Activated CD4-positive, alpha-beta T cell treated with anti-CD3 and anti-CD28 coated beads, Interleukin-2, amount 50 U/mL, for 1 hour (primary cell): ENCODE measurements at regions not wholly inside any gene's neighbourhood (a gene's known extent, or its start where the extent isn't known, plus 50 kb on each side); places are given as distances from the start of the nearest gene placed in this dataset.

Source experiments
- DNase-seq: peaks from one replicate; pipeline ENCODE4 v3.0.0-alpha.2; 2020

DNA sequence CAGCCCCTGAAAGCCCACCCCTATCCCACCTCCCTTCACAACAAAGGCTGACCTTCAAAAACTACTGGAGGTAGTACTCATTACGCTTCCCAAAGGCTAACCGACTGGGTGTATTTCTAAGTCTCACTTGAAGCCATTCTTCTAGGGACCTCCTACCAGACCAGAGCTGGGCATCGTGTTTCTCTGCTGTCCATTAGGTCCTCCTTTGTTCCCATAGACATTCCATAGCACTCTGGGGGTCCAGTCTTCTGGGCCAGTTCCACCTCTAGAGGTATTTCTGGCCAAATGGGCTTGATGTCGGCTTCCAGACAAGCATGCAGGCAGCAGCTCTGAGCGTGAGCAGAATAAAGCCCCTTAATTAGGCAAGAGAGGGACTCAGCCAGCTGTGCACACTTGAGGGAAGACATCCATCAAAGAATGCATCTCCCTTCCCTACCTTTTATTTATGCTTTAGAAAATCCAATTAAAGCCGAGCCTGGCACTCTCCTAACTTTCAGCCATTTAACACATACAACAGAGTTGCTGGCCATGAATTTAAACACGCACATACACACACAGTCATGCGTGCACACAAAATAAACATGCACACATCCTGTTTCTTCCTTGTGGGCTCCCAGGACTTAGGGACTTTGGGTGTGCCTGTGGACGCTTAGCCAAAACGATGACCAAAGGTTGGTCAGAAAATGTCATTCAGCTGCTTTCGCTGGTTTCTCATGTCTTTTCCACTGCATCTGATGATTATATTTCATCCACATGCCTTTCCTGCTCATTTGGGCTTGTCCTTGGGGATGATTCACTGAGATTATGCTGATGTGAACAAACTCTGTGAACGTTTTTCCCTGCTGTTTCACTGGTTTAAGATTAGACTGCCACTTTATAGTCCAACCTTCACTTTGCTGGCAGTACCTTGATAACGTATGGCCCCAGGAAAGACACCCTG is 362.0 kb upstream of the NFE2L3 start:
- DNase-seq, result no peak

DNA sequence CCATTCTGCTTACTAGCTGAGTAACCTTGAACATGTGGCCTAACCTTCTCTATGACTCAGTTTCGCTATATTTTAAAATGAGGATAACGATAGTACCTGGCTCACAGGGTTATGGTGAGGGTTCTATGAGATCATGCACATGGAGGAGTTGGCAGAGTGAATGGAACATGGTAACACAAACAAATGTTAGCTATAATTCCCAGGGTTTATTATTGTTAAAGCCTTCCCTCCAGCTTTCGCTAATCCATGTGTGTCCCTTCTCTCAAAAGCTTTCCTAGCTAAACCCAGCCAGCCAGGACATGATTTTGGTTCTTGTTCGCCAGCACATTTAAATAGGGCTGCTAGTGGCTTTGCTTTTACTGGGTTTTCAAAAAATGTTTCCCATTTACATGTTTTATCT is 361.0 kb upstream of the NFE2L3 start:
- no peak for DNase-seq

DNA sequence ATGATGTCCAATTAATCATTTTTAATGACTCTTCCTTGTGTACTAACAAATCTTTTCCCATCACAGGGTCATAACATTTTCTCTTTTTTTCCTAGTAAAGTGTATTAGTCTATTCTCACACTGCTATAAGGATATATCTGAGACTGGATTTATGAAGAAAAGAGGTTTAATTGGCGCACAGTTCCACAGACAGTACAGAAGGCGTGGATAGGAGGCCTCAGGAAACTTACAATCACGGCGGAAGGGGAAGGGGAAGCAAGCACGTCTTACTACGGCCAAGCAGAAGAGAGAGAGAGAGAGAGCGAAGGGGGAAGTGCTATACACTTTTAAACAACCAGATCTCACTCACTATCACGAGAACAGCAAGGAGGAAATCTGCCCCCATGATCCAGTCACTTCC is 359.4 kb upstream of the NFE2L3 start:
- DNase-seq, result no peak

DNA sequence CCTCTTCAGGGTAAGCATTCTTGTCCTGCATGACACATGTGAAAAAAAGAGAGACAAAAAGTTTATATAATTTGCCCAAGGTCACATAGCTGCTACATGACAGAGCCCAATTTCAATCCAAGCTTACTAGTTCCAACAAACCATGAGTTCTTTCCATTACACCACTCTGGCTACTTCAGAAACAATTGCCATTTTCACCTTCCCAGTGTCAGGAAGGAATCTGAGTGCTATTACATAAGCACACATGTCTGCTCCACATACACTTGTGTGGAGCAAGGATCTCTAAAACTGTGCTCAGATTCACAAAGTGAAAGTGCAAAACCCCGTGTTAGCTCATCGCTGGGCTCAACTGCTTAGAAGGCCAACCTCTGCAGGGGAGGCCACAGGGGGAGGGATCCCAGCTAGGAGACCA is 356.2 kb upstream of the NFE2L3 start:
- no peak for DNase-seq

DNA sequence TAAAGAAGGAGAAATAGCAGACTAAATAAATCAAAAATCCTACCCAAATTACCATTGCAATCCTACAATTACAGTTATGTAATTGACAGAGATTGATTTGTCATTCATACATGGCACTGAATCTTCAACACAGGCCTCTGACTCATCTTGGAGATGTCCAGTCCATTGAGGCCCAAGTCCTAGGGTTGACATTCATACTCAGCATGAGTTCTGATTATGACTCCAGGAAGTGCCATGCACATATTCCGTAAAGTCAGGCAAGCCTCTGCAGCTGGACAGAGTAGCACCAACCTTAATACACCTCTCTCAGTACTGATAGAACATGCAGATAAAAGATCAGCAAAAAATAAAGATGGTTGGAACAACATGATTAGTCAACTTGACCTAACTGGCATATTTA is 353.7 kb upstream of the NFE2L3 start:
- no peak for DNase-seq

DNA sequence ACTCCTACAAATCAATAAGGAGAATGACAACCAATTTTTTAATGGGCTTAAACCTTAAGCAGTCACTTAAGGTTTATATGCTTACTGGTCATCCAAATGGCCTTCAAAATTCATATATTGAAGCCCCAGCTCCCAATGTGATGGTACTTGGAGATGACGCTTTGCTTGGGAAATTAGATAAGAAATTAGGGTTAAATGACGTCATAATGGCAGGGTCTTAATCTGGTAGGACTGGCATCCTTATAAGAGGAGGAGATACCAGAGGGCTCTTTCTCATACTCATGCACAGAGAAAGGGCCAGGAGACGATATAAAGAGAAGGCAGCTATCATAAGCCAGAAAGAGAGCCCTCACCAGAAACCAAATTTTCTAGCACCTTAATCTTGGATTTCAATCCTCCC is 350.8 kb upstream of the NFE2L3 start:
- no peak for DNase-seq

DNA sequence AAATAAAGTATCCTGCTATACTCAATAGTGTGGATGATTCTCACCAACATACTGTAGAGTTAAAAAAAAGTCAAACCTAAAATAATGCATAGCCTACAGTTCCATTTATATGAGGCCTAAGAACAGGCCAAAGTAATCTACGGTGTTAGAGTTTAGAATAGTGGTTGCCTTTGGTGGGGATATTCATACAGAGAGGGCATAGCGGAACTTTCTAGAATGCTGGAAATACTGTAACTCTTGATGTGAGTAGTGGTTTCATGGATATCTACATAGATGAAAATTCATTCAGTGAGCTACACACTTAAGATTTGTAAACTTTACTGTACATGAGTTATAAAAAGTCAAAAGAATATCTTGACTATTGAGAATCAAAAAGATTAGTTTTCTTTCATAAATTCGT is 349.9 kb upstream of the NFE2L3 start:
- no peak for DNase-seq

DNA sequence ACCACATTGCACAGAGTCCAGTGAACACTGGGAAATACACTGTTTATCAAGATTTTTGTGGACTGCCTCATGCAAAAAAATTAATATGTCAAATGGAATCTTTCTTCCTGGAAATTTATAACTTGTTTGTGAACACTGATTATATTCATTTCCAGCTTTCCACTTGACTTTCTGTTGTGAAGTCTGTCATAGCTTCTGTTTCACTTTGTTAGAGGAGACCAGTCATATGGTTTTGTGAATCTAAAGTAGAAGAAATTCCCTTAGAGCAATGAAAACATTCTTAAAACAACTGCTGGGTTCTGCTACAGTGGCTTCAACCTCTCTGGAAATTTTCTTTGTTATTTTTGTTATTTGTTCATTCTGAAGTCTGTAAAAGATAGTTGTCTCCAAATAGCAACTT is 349.5 kb upstream of the NFE2L3 start:
- no peak for DNase-seq

DNA sequence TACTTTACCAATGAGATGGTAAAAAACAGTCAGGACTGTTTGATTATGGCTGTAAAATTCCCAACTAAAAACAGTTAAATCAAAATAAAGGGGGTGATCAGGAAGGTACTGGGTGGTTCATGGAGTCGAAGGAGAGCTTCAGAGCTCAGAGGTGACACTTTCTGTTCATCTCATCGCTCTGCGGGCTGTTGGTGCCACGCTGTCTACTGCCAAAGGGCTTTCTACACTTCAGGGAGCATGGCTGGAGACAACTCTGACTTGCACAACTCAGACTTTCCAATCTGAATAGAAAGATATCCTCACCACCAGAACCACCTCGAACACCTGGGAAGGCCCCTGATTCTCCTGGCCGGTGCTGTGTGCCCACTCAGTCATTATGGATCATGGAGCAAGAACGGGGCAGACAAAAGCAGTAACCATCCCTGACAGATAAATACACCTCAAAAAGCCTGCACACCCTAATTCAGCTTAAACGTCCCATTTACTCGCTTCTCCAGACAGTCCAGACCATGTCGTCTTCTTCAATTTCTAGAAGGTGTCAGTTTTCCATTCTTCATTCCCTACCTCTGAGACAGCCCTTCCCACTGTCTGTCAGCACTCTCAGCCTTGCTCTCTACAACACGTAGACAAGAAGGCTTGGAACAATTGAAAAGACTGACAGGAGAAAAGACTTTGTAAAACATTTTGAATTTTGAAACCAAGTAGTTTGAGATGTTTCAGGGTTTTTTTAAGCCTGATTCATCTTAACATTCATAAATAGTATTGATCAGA is 348.7 kb upstream of the NFE2L3 start:
- no peak for DNase-seq

DNA sequence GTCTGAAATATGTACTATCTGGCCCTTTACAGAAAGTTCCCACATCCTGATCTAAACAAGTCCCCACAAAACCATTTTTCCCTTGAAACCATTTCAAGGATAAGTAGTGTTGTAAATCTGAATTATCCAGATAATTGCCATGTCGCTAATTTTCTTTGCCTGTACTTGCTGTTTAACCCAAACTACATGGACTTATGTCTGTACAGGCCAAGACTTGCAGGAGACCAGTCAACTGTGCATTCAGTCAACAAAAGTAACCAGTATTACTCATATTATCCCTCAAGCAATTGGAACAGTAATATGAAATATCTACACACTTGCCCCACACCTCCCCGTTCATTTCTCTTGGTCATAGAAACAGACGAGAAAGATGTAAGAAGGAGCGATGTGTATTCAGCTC is 347.8 kb upstream of the NFE2L3 start:
- no peak for DNase-seq

DNA sequence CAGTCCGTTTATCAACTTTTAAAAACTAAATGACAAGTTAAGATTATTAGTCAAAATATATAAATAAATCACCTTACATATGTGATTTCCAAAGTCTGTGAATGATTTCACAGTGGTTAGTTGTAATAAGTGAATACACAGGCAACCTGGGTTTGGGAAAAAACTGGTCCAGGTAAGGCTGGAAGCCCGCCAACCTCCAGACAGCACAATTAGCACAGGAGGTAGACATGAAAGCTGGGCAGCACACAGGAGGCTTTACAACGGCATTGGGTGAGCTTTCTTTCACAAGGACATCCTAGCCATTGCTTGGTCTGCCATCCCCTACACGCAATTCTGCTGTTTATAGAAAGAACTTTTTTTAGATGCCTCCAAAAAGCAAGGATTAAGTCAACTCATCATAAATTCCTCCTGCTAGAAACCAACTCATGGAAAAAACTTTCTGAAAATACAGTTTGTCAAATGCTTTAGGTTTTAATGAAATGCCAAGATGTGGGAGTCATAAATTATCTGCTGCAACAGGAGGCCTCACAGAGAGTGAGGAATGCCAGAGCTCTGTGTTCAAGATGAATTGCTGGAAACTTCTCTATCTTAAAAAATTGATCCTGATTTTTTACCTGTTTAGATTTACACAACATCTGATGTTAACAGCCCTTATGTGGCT is 346.8 kb upstream of the NFE2L3 start:
- DNase-seq, result no peak

DNA sequence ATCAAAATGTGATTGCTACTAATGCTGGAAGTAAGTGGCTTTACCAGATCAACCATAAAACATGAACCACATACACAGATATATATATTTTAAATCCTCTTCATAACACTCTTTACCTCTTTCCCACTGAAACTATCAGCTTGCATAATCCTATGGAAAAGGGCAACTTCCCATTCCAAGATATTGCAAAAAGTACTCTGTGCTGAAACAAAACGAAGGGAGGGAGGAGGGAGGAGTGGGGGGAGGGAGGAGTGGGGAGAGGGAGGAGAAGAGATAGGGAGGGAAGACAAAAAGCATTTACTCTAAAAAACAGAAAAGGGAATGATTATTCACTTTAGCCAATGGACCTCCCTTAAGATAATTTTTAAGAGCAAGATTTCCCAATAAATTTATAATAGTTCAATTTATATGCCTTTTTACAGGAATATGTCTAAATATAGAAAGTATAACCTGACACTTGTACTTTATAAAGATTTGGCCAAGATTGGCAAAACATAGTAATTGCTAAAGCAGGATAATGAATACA is 344.8 kb upstream of the NFE2L3 start:
- no peak for DNase-seq

DNA sequence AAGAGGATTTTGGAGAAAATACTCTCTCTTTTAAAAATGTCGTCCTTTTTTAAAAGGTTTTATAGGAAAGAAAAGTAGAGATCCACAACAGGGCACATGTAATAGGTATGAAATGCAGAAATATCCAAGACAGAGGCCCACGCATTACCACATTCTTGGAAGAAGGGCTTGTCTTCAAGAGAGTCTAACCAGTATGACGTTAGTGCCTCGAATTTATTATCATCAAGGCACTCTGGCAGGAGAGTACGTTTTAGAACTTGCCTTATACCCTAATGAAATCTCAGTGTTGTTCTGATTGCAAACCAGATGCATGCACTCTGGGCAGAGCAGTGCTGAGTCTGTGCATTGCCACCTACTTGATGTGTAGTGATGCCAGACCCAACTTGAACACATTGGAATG is 342.6 kb upstream of the NFE2L3 start:
- no peak for DNase-seq

DNA sequence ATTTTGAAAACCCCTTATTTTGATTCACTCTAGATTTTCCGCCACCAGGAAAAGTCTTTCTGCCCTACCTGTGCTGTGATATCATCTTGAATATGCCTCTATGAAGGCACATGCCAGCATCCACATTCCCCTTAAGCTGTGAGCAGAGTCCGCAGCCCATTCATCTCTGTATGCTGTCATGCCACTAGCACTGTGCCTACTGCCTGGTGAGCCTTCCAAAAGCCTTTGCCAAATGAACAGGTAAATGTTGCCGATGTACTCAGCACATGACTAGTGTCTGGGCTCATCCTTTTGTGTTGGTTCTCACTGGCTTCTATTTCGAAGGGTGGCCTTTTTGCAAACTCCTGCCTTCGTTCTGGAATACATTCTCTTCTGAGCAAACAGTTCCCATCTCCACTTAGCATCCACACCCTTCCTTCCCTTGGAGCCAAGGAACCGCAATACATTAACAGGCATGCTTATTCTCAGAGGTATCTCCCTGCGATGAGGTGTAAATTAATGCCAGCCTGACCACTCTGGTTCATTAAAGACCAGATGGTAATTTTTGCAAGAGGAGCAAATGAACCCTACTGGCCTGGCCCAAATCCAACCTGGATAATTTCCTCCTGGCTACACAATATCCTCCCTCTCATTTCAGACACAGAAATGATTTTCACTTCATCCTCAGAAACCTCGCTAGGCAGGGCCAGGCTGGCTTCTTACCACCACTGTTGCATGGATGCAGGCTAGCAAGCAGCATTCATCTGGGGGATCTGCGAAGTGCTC is 339.7 kb upstream of the NFE2L3 start:
- DNase-seq, result no peak

DNA sequence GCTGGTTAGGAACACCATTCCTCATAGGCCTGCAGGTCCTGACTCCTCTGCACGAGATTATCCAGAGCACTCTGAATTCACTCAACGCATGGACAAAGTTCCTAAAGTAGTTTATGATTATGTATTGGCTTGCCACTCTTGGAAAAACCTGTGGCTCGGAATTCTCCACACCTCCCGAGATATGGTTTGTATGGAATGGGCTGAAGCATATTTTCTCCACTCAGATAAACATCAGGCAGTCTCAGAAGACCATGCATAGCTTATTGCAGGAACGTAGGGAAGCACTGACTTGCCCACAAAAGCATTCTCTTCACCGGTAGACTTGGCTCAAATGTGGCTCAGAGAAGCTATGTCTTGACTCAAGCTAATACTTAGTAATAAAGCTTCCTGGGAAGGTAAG is 338.6 kb upstream of the NFE2L3 start:
- no peak for DNase-seq

DNA sequence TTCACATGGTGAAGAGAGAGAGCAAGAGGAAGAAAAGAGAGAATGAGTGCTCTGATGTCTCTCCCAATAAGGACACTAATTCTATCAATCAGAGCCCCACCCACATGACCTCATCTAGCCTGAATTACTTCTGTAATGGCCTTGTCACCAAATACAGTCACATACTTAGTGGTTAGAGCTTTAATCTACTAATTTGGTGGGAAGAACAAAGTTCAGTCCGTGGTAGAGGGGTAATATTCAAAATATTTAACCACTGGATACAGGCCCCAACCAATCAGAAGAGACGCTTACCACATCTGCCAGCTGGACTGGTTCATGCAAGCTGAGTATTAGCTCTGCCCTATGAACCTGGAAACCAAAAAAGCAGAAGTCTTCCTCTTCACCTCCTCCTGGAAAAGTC is 336.3 kb upstream of the NFE2L3 start:
- DNase-seq, result no peak

DNA sequence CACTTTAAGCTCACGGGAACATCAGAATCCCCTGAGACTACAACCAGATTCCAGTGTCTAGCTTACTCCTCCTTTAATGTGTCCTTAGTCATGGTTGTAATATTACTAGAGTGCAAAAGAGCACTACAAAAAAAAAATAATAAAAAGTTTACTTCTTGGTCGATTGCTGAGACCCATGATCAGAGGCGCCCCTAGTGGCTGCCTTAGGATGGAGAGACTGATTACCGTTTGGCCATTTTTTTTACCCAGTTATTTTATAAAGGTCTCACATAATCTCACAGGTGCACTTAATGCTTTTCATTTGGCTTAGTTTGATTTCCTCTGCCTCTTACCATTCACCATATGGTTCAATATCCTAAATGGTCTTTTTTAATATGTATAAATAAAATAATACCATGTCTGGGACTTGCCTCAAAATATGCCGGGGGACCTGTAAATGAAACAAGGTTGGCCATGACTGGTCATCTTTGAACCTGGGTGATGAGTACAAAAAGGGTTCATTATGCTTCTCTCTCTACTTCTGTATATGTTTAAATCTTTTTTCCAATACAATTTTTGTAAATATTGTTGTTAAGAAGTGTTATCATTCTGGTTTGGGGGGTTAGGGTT is 331.5 kb upstream of the NFE2L3 start:
- DNase-seq, result no peak

DNA sequence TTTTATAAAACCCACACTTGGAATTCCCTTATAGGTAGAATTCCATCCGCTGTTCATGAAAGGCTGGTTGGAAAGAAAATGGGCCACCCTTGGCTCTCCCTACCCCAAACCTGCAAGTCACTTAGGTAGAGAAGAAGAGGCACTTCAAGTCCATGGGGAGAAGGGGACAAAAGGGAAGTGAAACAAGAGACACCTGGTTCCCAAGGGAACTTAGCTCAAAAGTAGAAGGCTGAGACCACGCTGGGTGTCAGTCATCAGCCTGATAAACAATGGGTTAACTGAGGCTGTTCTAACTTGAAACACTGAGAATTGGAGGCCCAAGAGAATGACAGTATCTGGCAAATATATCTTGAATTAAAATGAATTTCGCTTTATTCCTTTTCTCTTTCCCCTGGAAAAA is 330.8 kb upstream of the NFE2L3 start:
- no peak for DNase-seq

DNA sequence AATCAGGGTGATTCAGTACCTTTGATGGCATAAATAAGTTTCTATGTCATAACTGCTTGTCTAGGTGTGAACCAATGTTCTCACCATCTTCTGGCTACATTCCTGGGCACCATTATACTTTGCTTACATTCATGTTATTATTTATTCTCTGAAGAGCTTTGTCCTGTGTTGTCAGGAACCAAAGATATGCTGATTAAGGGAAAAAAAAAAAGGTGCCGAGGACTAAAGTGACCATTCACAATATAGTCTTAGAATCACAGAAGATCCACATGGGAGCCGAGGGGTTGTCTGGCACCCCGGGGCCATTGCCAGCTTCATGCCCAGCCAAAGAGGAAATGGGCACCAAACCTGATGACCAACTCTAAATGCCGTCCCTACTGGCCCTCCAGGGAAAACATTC is 329.2 kb upstream of the NFE2L3 start:
- no peak for DNase-seq

DNA sequence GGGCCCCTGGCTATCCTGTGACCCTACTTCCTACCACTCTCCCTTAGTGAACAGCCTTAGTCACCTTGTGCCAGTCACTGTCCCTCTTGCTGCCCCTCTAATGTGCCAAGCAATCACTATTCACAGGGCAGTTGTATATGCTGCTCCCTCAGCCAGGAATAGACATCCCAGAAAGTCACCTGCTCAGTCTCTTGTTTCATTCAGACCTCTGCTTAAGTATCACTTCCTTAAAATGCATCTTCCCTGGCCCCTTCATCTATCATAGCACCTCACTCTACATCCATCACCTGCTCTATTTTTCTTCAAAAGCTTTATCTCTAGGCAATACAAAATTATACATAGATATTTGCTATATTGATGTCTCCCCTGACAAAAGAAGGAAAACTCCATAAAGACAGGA is 328.4 kb upstream of the NFE2L3 start:
- DNase-seq, result no peak

DNA sequence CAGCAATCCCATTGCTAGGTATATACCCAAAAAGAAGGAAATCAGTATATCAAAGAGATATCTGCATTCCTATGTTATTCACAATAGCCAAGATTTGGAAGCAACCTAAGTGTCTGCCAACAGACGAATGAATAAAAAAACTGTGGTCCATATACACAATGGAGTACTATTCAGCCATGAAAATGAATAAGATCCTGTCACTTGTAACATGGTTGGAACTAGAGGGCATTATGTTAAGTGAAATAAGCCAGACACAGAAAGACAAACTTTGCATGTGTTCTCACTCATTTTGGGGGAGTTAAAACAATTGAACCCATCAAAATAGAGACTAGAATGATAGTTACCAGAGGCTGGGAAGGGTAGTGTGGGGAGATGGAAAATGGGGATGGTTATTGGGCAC is 323.5 kb upstream of the NFE2L3 start:
- no peak for DNase-seq

DNA sequence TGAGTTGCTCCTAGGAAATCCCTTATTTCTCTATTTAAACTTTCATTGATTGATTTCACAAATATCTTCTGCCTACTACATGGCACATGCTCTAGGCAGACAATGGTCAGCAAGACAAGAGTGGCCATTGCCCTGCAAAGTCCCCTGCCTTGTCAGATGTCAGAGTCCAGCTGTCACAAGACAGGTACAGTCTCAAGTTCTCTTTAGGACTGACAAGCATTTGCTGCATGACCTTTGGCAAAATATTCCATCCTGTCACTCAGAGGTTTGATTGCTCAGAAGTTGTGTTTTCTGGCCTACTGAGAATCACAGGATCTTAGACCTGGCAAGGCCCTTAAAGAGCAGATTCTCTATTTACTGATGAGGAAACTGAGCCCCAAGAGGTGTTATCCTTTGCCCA is 322.3 kb upstream of the NFE2L3 start:
- DNase-seq, result no peak
